Ovary (tissue), 7 donors: ENCODE measurements at regions not wholly inside any gene's neighbourhood (a gene's known extent, or its start where the extent isn't known, plus 50 kb on each side); places are given as distances from the start of the nearest gene placed in this dataset.

Experiments used
- DNase-seq, 5 donors: peaks; one replicate each; pipeline ENCODE4 v3.0.0-alpha.2; 2019 to 2020
- H3K27ac ChIP-seq, 2 donors: fragments of 200-600 bp; one replicate each; pipeline versions ENCODE4 v1.5.1 to v1.8.0; 2019 to 2022
- H3K27me3 ChIP-seq: fragments of 200-600 bp; one replicate; pipeline ENCODE4 v1.8.0; 2022
- H3K36me3 ChIP-seq: fragments of 200-600 bp; sonication (generic); one replicate; pipeline ENCODE4 v1.5.1; 2019
- H3K4me1 ChIP-seq: one replicate; pipeline ENCODE4 v1.8.1; 2013; ENCODE audit warnings: mild to moderate bottlenecking, moderate library complexity; ENCODE audit not compliant: insufficient read depth
- H3K4me3 ChIP-seq: fragments of 200-600 bp; sonication (generic); one replicate; pipeline ENCODE4 v1.5.1; 2017
- H3K9me3 ChIP-seq, 2 donors: fragments of 200-600 bp in 1 of 2; sonication (generic) in 1 of 2; one replicate each; pipeline versions ENCODE4 v1.5.1 to v1.8.1; 2013 to 2019; ENCODE audit warnings: mild to moderate bottlenecking in 1 of 2, moderate library complexity in 1 of 2
- CTCF ChIP-seq, 3 donors: fragments of 450-650 bp in 2 of 3; fragments of 200-600 bp in 1 of 3; IDR thresholded peaks; one replicate each; pipeline versions ENCODE4 v1.5.1 to v1.8.0; 2016 to 2022; ENCODE audit warnings: antibody characterized with exemption in 3 of 3, mild to moderate bottlenecking in 1 of 3
- EP300 ChIP-seq: sonication (generic); formaldehyde crosslinking; IDR thresholded peaks from one replicate; pipeline ENCODE4 v1.6.1; 2017; ENCODE audit warnings: antibody characterized with exemption
- POLR2A ChIP-seq: fragments of 450-650 bp; IDR thresholded peaks from one replicate; pipeline ENCODE4 v1.6.1; 2017; ENCODE audit warnings: antibody characterized with exemption, mild to moderate bottlenecking, moderate library complexity
- WGBS, 3 donors: extraction: QIAGEN DNeasy Blood & Tissue Kit in 1 of 3; methylation state at CpG; one replicate each; pipeline versions ENCODE4 v1.1.5 to v1.1.7; 2013 to 2017; 5-methylcytosine and 5-hydroxymethylcytosine counted together
- intact Hi-C, 4 donors: fragments of 100-400 bp; cut with DNase I; formaldehyde crosslinking; loops; one replicate each; pipeline versions ENCODE4 v1.11.0 to v1.15.1; 2022 to 2023
- donor health status: DM: no; HTN: no; CAD: no; lungs with moderate emphysema.
- donor health status: DM: no; HTN: no; CAD: no.
- donor health status: Bipolar disorder and iron deficiency.
- donor health status: DM: no; HTN: no; CAD: no.
- donor health status: DM: yes; HTN: yes; CAD: no.

DNA sequence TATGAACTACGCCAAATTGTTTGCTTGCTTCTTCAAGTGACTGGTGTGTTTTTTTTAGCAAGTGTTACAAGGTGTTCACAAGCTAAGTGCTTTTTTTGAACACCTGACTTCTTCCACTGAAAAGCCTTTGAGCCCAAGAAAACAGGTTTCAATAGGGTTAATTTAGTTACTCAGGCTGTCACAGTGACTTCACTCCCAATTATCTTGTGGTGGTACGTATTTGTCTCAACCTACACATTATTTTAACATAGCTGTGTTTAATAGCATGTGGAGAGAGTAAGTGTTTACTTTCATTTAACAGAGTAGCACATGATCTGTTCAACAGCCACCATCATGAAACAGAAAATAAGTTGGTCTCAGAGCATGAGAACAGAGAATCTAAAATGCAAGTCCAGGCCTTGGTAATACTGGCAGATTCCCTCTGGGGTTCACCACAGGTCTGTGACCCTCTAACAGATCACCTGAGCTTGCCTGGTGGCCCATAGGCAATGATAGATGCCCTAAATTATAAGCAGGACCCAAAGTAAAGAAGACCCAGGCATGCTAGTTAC lies 267.7 kb upstream of the SMARCA2 start:
- Histone ChIP-seq H3K9me3 (no peaks in the 10 kb centered on the region), H3K4me1 (no peaks in the 10 kb centered on the region), H3K4me3 (no peak overlapping the region), H3K27ac (no peak overlapping the region), H3K27me3 (no peaks in the 10 kb centered on the region), H3K36me3 (no peaks in the 10 kb centered on the region)
- intact Hi-C loops = no loop called here
- DNase-seq = no peak
- WGBS, 3 donors = 60 to 70% (median 62%) methylated on average over 2 of the region's 2 CpGs
- no peak for TF ChIP-seq POLR2A
- TF ChIP-seq EP300 = no peak
- TF ChIP-seq CTCF (IDR thresholded peaks at IDR 0.05) = no peak

DNA sequence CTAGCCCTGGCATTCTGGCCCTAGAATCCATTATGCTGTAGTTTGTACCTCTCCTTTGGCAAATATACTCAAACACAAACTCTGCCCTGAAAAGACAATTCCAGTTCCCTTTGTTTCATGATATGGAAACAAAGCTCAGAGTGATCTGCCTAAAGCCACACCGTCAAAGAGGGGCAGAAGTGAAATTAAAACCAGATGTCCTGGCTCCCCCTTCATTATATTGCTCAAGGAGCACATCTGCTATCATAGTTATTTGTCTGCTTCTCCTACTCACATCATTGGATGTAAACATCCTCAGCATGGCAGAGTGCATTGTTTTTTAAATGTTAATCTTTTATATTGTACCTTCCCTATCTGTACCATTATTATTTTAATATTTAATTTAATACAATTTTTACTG lies 266.7 kb upstream of the SMARCA2 start:
- H3K4me1 ChIP-seq = no peaks in the 10 kb centered on the region
- no peak overlapping the region for H3K4me3 ChIP-seq
- WGBS, 3 donors = 17 to 27% (median 17%) methylated on average over 1 of the region's 1 CpG
- DNase-seq = no peak
- intact Hi-C loops = no loop called here
- no peaks in the 10 kb centered on the region for H3K36me3 ChIP-seq
- no peaks in the 10 kb centered on the region for H3K27me3 ChIP-seq
- TF ChIP-seq CTCF (IDR thresholded peaks at IDR 0.05) (no peak), POLR2A (no peak), EP300 (no peak)
- no peaks in the 10 kb centered on the region for H3K9me3 ChIP-seq
- H3K27ac ChIP-seq = no peak overlapping the region

DNA sequence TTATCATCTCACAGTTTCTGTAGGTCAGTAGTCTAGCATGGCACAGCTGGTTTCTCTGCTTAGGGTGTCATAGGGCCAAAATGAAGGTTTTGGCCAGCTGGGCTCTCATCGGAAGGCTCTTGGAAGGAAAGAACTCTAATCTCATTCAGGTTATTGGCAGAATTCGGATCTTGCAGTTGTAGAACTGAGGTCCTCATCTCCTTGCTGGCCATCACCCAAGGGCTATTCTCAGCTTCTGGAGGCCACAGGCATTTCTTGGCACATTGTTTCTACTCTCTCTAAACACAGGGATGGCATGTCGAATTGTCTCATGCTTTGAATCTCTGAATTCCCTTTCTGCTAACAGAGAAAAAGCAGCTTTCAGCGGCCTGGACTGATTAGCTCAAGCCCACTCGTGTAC lies 258.0 kb upstream of the SMARCA2 start:
- Histone ChIP-seq H3K27ac (no peak overlapping the region), H3K9me3 (no peaks in the 10 kb centered on the region), H3K27me3 (no peaks in the 10 kb centered on the region), H3K36me3 (no peaks in the 10 kb centered on the region), H3K4me1 (no peaks in the 10 kb centered on the region), H3K4me3 (no peak overlapping the region)
- DNase-seq = no peak
- 64 to 69% (median 65%) methylated on average over 5 of the region's 5 CpGs for WGBS, 3 donors
- TF ChIP-seq EP300 = no peak
- intact Hi-C loops = no loop called here

- TF ChIP-seq CTCF (IDR thresholded peaks at IDR 0.05) (no peak), POLR2A (no peak), EP300 (no peak)
- Histone ChIP-seq H3K4me1 (no peaks in the 10 kb centered on the region), H3K27me3 (no peaks in the 10 kb centered on the region), H3K27ac (no peak overlapping the region), H3K9me3 (no peaks in the 10 kb centered on the region), H3K36me3 (no peaks in the 10 kb centered on the region), H3K4me3 (no peak overlapping the region)
- intact Hi-C loops = no loop called here
- WGBS, 3 donors = 19 to 48% (median 26%) methylated on average over 2 of the region's 2 CpGs
- DNase-seq = no peak
These were observed 256.1 kb upstream of the SMARCA2 start for GRCh38 chr9:1759009-1759408.

DNA sequence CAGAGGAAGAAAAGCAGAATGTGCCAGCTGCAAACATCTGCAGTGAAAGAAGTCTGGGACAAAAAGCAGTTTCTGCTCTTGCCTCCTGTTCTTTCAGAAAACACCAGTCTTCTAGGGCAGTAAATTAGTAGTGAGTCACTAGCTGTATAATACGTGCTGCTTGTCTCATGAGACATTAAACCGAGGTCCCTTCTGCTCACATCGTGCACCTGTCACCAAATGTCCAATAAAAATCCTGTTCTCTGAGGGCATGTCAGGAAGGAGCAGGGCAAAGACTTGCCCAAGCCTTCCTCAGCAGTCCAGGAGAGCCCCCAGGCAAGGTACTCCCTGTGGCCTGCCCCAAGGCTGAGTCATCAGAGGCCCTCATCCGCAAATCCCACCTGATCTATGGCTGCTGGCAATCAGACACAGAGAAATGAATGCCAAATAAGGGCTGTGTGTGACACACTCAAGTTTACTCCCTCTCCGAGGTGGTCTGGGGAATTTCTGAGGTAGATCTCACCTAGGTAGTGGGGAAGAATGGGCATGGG lies 255.3 kb upstream of the SMARCA2 start:
- no peaks in the 10 kb centered on the region for H3K4me1 ChIP-seq
- no peak overlapping the region for H3K4me3 ChIP-seq
- TF ChIP-seq CTCF (IDR thresholded peaks at IDR 0.05) (no peak), POLR2A (no peak), EP300 (no peak)
- no peaks in the 10 kb centered on the region for H3K36me3 ChIP-seq
- no peak overlapping the region for H3K27ac ChIP-seq
- 21 to 54% (median 37%) methylated on average over 5 of the region's 5 CpGs for WGBS, 3 donors
- no peaks in the 10 kb centered on the region for H3K27me3 ChIP-seq
- intact Hi-C loops = no loop called here
- H3K9me3 ChIP-seq = no peaks in the 10 kb centered on the region
- no peak for DNase-seq
